Gastroesophageal sphincter (tissue), 4 donors: ENCODE measurements at regions not wholly inside any gene's neighbourhood (a gene's known extent, or its start where the extent isn't known, plus 50 kb on each side); places are given as distances from the start of the nearest gene placed in this dataset.

Experiments used
- ATAC-seq: fragments of 150-250 bp; one replicate; pipeline ENCODE4 v1.9.1; 2016; ENCODE audit warnings: mild to moderate bottlenecking, moderate library complexity
- H3K27ac ChIP-seq, 4 donors: fragments of 200-600 bp; sonication (generic) in 3 of 4; 1 replicate in 3 of 4; 2 replicates in 1 of 4; pipeline ENCODE4 v1.5.1; 2016 to 2019
- H3K27me3 ChIP-seq: fragments of 200-600 bp; sonication (generic); one replicate; pipeline ENCODE4 v1.5.1; 2019
- H3K36me3 ChIP-seq, 2 donors: fragments of 200-600 bp; sonication (generic); one replicate each; pipeline ENCODE4 v1.5.1; 2019; ENCODE audit warnings: control low read depth in 1 of 2
- H3K4me1 ChIP-seq, 3 donors: fragments of 200-600 bp; sonication (generic); 1 replicate in 2 of 3; 2 replicates in 1 of 3; pipeline ENCODE4 v1.5.1; 2016 to 2019; ENCODE audit warnings: control low read depth in 2 of 3
- H3K4me3 ChIP-seq, 2 donors: fragments of 200-600 bp; sonication (generic); one replicate each; pipeline ENCODE4 v1.5.1; 2019; ENCODE audit warnings: mild to moderate bottlenecking in 1 of 2, moderate library complexity in 1 of 2
- H3K9me3 ChIP-seq, 3 donors: fragments of 200-600 bp; sonication (generic); one replicate each; pipeline ENCODE4 v1.5.1; 2017 to 2019; ENCODE audit warnings: control low read depth in 2 of 3
- CTCF ChIP-seq, 4 experiments: fragments of 200-600 bp in 2 of 4; fragments of 450-650 bp in 2 of 4; sonication (generic) in 1 of 4; IDR thresholded peaks; one replicate each; pipeline ENCODE4 v1.5.1; 2017 to 2019; ENCODE audit warnings: antibody characterized with exemption in 4 of 4, mild to moderate bottlenecking in 2 of 4, moderate library complexity in 2 of 4
- EP300 ChIP-seq: sonication (generic); formaldehyde crosslinking; IDR thresholded peaks from one replicate; pipeline ENCODE4 v1.6.1; 2017; ENCODE audit warnings: antibody characterized with exemption, mild to moderate bottlenecking
- POLR2A ChIP-seq, 2 donors: fragments of 450-650 bp; IDR thresholded peaks; one replicate each; pipeline ENCODE4 v1.6.1; 2017; ENCODE audit warnings: antibody characterized with exemption in 2 of 2, mild to moderate bottlenecking in 2 of 2, moderate library complexity in 1 of 2
- POLR2AphosphoS5 ChIP-seq: sonication (generic); formaldehyde crosslinking; IDR thresholded peaks from one replicate; pipeline ENCODE4 v1.6.1; 2017; ENCODE audit warnings: antibody characterized with exemption
- WGBS, 2 donors: methylation state at CpG; one replicate each; pipeline ENCODE4 v1.1.5; 2018; ENCODE audit warnings: low coverage in 1 of 2; 5-methylcytosine and 5-hydroxymethylcytosine counted together

- Histone ChIP-seq H3K27ac (no peak overlapping the region), H3K9me3 (no peaks in the 10 kb centered on the region), H3K27me3 (no peaks in the 10 kb centered on the region), H3K36me3 (no peaks in the 10 kb centered on the region), H3K4me3 (no peak overlapping the region), H3K4me1 (no peaks in the 10 kb centered on the region)
- TF ChIP-seq POLR2A (IDR thresholded peaks at IDR 0.05) = no peak
- no peak for TF ChIP-seq EP300
- TF ChIP-seq POLR2AphosphoS5 = no peak
- no peak for TF ChIP-seq CTCF (IDR thresholded peaks at IDR 0.05)
- WGBS, 2 donors = 8 to 29% methylated on average over 1 of the region's 1 CpG
- no peak for ATAC-seq
Observed at GRCh38 chr6:102902471-102902870, 1509.0 kb downstream of the GRIK2 start.

- Histone ChIP-seq H3K36me3 (no peaks in the 10 kb centered on the region), H3K4me3 (no peak overlapping the region), H3K9me3 (no peaks in the 10 kb centered on the region), H3K27ac (no peak overlapping the region), H3K4me1 (no peaks in the 10 kb centered on the region), H3K27me3 (no peaks in the 10 kb centered on the region)
- no peak for ATAC-seq
- TF ChIP-seq CTCF (IDR thresholded peaks at IDR 0.05) (no peak), POLR2A (IDR thresholded peaks at IDR 0.05) (no peak), EP300 (no peak), POLR2AphosphoS5 (no peak)
- WGBS, 2 donors = 55 to 69% methylated on average over 4 of the region's 4 CpGs
Observed at GRCh38 chr6:102895683-102896082, 1502.2 kb downstream of the GRIK2 start.

- WGBS, 2 donors = 66 to 84% methylated on average over 2 of the region's 2 CpGs
- ATAC-seq = no peak
- TF ChIP-seq POLR2A (IDR thresholded peaks at IDR 0.05) (no peak), CTCF (IDR thresholded peaks at IDR 0.05) (no peak), POLR2AphosphoS5 (no peak), EP300 (no peak)
Observed at GRCh38 chr6:102885165-102885564, 1491.7 kb downstream of the GRIK2 start.

GRCh38 chr6:102853249-102853955, 1459.9 kb downstream of the GRIK2 start:
- no peaks in the 10 kb centered on the region for H3K9me3 ChIP-seq
- H3K4me1 ChIP-seq = no peaks in the 10 kb centered on the region
- ATAC-seq = no peak
- no peaks in the 10 kb centered on the region for H3K27me3 ChIP-seq
- 48 to 56% methylated on average over 2 of the region's 2 CpGs for WGBS, 2 donors
- no peak for TF ChIP-seq EP300
- TF ChIP-seq CTCF (IDR thresholded peaks at IDR 0.05) = no peak
- TF ChIP-seq POLR2A (IDR thresholded peaks at IDR 0.05) = no peak
- no peak for TF ChIP-seq POLR2AphosphoS5
- H3K36me3 ChIP-seq = no peaks in the 10 kb centered on the region
- no peak overlapping the region for H3K4me3 ChIP-seq
- H3K27ac ChIP-seq = no peak overlapping the region

More at GRCh38 chr6:102885165-102885564, 1491.7 kb downstream of the GRIK2 start:
- H3K4me1 ChIP-seq = no peaks in the 10 kb centered on the region
- H3K36me3 ChIP-seq = no peaks in the 10 kb centered on the region
- H3K9me3 ChIP-seq = no peaks in the 10 kb centered on the region
- peaks cover 6% of the 10 kb centered on the region for H3K27me3 ChIP-seq
- H3K4me3 ChIP-seq = no peak overlapping the region
- no peak overlapping the region for H3K27ac ChIP-seq

GRCh38 chr6:102848796-102849195, 1455.3 kb downstream of the GRIK2 start:
- WGBS, 2 donors = 50 to 67% methylated on average over 1 of the region's 1 CpG
- TF ChIP-seq POLR2A (IDR thresholded peaks at IDR 0.05) (no peak), CTCF (IDR thresholded peaks at IDR 0.05) (no peak), POLR2AphosphoS5 (no peak), EP300 (no peak)
- Histone ChIP-seq H3K27me3 (no peaks in the 10 kb centered on the region), H3K27ac (no peak overlapping the region), H3K4me3 (no peak overlapping the region), H3K4me1 (no peaks in the 10 kb centered on the region), H3K9me3 (no peaks in the 10 kb centered on the region), H3K36me3 (no peaks in the 10 kb centered on the region)
- no peak for ATAC-seq
